ENCODE measurements at regions not wholly inside any gene's neighbourhood (a gene's known extent, or its start where the extent isn't known, plus 50 kb on each side); places are given as distances from the start of the nearest gene placed in this dataset.
"Not testable (repeated sequence)": the region's sequence is repeated elsewhere in the genome, so short reads cannot be mapped to it uniquely, and the experiment has no call there.

- ATAC-seq, result no peak
- no peak for DNase-seq
These were observed 233.1 kb upstream of the GRIA1 start for GRCh38 chr5:153257381-153257780.

- no peak for DNase-seq
- ATAC-seq, result no peak
These were observed 232.0 kb upstream of the GRIA1 start for GRCh38 chr5:153258469-153258868.

DNA sequence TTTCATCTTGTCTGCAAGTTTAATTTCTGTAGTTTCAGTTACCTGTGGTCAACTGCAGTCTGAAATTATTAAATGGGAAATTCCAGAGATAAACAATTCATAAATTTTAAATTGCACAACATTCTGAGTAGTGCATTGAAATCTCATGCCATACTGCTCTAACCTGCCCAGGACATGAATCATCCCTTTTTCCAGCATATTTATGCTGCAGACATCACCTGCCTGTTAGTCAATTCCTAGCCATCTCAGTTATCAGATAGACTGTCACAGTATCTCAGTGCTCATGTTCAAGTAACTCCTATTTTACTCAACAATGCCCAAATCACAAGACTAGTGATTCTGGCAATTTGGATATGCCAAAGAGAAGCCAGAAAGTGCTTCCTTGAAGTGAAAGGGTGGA lies 223.0 kb upstream of the GRIA1 start:
- ATAC-seq (no peak), DNase-seq (no peak)

DNA sequence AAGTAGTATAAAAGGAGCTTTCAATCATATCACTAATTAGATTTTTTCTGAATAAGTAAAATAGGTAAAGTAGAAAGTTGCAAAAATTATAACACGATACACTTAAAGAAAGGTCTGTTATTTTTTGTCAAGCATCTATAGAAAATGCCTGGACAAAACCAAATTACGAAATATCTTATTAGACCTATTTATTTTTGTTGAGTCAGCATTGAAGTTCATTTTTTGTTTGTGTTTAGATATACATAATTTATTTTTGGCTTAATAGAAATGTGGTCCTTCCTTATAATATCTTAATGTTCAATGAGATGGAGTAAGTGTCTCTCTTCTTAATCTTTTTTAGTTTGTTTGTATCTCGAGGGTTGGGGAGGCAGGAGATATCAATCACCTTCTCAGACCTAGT lies 214.8 kb upstream of the GRIA1 start:
- ATAC-seq, result no peak
- DNase-seq, result no peak

- DNase-seq (peak; percentile 9), ATAC-seq (no peak)
These were observed 214.3 kb upstream of the GRIA1 start for GRCh38 chr5:153276151-153276550.

- not testable (repeated sequence) for ATAC-seq, DNase-seq
These were observed 194.1 kb upstream of the GRIA1 start for GRCh38 chr5:153296251-153296844.

DNA sequence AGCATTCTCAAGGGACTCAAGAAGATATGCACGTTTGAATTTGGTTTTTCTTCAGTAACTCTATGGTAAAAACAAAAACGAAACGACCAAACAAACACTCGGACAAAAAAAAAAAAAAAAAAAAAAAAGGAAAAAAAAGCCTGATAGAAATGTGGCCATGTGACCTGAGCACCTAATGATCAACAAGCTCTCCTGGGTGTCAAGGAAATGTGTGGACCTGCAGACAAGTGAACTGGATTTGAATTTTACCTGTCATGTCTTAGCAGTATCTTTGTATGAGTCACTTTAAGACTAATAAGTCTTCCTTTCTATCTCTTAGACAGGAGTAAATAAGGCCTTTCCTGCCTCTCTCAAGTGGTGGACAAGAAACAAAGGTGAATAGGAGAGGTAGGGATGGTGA lies 190.6 kb upstream of the GRIA1 start:
- no peak for DNase-seq
- ATAC-seq, result no peak

DNA sequence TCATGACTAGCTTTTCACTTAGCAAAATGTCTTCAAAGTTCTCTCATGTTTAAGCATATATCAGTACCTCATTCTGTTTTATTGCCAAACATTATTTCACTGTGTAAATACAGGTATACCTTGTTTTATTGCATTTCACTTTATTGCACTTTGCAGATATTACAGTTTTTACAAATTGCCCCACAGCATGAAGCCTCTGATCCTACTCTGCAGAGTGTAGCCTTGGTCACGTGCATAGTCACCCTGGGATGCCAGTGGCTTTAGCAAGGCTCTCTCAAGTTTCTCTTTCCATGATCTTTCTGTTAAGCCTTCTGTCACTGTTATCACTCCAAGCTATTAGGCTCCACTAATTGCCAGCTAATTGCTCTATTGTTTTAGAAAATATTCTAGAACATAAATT lies 182.2 kb upstream of the GRIA1 start:
- DNase-seq, result no peak
- ATAC-seq, result no peak

DNA sequence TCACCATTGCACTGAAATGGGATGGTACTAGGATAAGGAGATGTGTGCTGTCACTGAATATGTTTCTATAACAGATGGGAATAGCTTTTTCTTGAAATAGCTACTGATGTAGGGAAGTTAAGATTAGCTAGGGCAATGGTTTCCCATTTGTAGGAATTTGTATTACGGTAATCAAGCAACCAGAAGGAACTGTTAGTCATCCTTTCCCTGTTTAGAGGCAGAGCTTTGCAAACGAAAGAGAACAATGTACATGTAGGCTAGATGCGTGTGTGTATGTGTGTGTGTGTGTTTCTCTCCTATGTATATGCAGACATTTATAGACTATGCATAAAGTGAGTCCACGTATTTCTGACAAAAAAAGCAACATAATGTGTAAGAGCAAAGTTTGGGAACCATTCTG lies 171.9 kb upstream of the GRIA1 start:
- no peak for ATAC-seq
- no peak for DNase-seq

- DNase-seq, result no peak
- ATAC-seq, result no peak
These were observed 169.0 kb upstream of the GRIA1 start for GRCh38 chr5:153321478-153321877.

- no peak for ATAC-seq
These were observed 150.3 kb upstream of the GRIA1 start for GRCh38 chr5:153340139-153340538.

DNA sequence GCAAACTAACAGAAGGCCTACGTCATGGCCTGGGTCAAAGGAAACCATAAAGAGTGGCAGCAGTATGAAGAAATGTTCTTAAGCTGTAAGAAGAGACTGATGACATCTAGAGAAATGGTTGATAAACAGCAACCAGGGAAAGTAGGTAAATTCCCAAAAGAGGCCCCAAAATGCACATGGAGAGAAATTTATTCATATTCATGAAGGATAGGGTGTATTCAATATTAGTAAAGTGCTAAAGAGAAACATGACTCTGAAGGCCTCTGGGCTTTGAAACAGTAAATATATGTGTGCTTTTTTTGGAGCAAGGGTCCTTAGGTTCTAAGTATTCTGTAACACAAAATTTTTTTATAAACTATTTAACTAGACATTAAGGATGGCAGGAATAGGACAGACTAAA lies 149.7 kb upstream of the GRIA1 start:
- DNase-seq (no peak), ATAC-seq (no peak)

More at GRCh38 chr5:153340139-153340538, 150.3 kb upstream of the GRIA1 start:
- no peak for DNase-seq

DNA sequence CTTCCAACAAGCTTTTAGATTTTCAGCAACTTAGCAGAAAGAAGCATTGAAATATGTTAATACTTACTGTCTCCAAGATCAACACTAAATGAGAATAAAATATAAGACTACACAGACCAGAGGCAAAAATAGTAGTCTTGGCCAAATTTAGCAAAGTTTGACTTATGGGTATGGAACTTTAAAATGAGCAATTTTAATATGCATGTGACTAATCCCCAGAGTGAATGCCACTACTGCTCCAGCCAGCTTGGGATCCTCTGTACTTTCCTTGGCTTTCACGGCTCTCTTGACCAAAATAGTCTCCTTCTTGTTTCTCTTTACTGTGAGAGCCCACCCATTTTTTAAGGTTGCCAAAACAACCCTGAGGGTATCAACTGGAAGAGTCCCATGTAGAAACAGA lies 148.0 kb upstream of the GRIA1 start:
- ATAC-seq (no peak), DNase-seq (no peak)

DNA sequence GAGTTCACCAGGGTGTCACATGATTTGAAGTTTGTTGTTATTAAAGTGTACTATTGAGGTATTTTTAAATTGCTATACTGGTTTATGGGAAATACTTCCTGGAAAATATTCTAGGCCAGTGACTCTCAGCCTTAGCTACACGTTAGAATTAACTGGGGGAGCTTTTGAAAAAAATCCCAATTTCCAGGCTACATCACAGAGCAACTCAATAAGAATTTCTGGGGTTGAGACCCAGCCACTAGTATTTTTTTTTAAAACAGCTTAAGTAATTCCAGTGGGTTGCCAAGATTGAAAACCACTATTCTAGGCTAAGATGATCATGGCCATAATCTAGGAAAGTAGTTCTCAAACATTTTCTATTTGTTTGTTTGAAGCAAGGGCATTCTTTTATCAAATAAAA lies 142.9 kb upstream of the GRIA1 start:
- DNase-seq, result no peak
- no peak for ATAC-seq

GRCh38 chr5:153350175-153350883 lies 140.1 kb upstream of the GRIA1 start:
- no peak for ATAC-seq

DNA sequence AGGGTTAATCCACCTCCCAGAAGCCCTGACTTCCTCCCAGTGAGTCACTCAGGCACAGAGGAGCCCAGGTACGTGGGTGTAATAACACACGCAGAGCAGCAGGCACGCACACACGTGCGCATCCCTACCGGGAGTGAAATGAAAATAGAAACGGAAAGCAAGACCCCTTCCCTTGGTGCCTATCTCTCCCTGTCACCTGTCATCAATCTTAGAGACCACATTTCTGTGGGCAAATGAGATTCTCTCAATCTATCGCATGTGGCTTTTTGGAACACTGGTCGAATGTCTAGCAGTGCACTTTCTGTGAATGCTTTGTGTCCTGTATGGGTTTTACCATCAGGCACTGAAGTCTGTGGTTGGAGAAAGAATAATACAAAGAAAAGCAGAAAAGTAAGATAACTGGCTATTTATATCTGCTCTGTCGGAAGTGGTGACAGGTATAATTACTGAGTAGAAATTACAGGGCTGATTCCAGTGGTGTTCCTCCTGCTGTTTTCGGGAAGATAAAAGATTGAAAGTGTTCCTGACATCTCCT lies 137.7 kb upstream of the GRIA1 start:
- DNase-seq, result peak; percentile 21
- peak; percentile 88 for ATAC-seq

More at GRCh38 chr5:153350175-153350883, 140.1 kb upstream of the GRIA1 start:
- no peak for DNase-seq

DNA sequence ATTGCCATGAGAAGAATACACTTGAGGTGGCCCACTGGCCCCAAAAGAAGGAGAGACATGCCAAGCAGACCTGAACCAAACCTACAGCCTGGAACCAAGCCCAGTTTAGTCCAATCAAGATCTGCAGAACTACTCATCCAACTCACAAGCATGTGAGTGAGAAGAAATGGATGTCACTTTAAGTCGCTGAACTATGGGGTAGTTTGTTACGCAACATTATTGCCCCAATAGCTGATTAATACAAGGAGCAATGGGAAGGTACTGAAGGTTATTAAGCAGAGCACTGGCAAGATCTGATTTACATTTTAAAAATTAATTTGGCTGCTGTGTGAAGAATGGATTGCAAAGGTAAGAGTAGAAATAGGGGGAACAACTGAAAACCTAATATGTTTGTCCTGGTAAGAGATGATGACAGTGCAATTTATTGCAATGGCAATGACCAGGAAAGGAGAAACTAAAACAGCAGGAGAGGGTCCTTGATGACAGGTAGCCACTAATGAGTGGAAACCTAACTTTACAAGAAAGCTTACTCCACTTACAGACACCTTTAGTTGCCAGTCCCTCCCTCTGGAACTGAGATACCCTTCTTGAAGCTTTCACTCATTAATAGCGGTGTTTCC lies 132.9 kb upstream of the GRIA1 start:
- ATAC-seq (no peak), DNase-seq (no peak)

DNA sequence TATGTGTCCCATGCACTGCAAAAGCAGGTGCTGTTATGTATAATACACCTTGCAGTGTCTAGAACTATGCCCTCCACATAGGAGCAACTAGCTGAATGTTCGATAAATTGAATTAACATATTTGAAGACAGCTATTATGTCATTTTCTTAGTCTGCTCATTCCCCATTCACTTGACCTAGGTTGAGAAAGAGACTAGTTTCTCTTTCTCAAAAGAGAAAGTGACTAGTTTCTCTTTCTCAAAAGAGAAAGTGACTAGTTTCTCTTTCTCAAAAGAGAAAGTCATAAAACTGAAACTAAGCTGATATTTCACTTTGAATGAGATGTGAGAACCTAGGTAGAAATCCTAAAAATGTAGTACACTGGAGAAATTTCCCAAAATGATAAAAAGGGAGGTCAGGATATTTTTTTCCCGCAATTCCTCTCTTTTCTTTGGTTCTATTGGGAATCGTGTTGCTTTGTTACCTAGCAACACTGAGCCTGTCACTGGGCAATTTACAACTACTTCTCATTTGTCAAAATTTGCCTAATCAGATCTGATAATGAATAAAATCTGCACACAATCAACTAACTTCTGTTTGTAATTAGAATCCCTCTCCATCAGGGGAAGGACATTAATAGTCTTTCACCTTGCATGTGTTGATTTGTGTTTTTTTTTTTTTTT lies 132.0 kb upstream of the GRIA1 start:
- DNase-seq (no peak), ATAC-seq (no peak)

GRCh38 chr5:153360860-153361259 lies 129.6 kb upstream of the GRIA1 start:
- no peak for ATAC-seq
- DNase-seq, result no peak

- ATAC-seq (no peak), DNase-seq (no peak)
These were observed 128.6 kb upstream of the GRIA1 start for GRCh38 chr5:153361735-153362409.

GRCh38 chr5:153365547-153365946 lies 124.9 kb upstream of the GRIA1 start:
- no peak for DNase-seq
- no peak for ATAC-seq

DNA sequence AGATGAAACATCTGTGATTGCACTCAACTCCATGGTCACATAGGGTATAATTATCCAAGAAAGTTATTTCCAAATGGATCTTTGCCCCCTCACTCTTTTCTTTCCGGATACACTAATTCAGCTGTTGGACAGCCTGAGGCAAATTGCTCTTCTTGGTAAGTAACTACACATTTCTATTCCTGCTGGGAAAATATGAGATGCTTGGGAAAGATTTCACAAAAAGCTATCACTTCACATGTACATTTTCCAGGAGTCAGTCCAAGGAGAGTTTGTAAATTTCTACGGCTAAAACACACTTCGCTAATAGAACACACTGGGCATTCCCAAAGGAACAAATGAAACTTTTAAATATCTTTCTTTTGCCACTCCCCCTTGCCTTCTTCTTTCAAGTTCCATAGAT lies 123.0 kb upstream of the GRIA1 start:
- DNase-seq, result no peak

More for the DNA sequence above, 123.0 kb upstream of the GRIA1 start:
- no peak for ATAC-seq

Measured in stimulated activated naive CD8-positive, alpha-beta T cell treated with anti-CD3 and anti-CD28 coated beads, Interleukin-15, Interleukin-2, amounts not matched to agents 100 U/mL and 50 U/mL, for 24 hours (primary cell).